ENCODE measurements at regions not wholly inside any gene's neighbourhood (a gene's known extent, or its start where the extent isn't known, plus 50 kb on each side); places are given as distances from the start of the nearest gene placed in this dataset.
A peak's percentile ranks its signal among the peaks of the same experiment; 100 is the strongest.

DNA sequence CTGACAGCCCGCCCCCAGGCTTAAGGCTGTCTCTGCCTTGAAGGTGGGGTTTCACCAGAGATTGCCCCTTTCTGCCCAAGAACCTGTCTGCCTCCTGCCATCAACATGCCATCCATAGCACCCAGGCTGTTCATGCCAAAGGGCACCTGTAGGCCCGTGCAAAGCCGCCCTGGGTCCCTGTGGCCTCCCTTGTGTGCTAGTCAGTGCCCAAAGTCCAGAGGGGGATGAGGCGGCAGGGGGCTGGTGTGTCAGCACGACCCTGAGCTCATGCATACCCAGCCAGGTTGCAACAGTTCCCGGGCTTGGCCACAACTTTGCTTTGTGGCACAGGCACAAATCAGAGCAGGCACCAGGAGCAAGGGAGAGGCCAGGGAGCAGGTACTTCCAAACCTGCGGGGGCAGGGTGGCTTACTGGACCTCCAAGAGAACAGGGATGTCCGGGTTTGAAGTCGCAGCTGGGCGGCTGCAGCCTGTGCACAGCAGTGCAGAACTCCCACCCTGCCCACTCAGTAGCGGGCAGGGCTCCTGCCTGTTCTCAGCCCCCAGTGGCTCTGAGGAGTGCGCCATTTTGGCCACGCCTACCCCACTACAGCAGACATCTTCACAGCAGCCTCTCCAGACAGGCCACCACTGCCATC is 671.1 kb upstream of the GRM3 start:
- ATAC-seq (no peak), DNase-seq (peak in 1 of 4 donors; percentile 61)
- Histone ChIP-seq H3K27me3 (no peaks in the 10 kb centered on the region), H3K27ac (no peak overlapping the region), H3K36me3 (no peaks in the 10 kb centered on the region), H3K4me3 (no peak overlapping the region), H3K9me3 (peaks cover 0 to 11% of the 10 kb centered on the region in 2 donors), H3K4me1 (no peaks in the 10 kb centered on the region)
- intact Hi-C loops (cut with DNase I), result no loop called here
- no peak for TF ChIP-seq CTCF (IDR thresholded peaks at IDR 0.05)

DNA sequence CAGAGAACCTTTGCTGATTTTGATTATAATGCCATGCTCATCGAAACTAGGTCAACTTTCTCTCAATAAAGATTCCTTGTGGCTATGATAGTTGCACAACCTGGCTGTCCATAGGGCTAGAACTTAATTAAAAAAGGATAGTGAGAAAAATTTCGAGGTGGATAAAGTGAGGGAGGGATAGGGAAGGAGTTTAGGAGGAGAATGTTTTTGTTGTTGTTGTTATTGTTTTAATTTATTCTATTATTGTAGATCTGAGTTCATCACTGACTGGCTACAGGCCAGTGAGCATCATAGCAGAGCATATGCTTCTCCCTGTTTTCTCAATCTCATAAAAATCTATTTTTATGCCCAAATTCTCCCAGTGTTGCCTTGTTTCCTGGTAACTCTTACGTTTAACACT is 688.7 kb upstream of the GRM3 start:
- Histone ChIP-seq H3K4me1 (no peaks in the 10 kb centered on the region), H3K9me3 (peaks cover 0 to 2% of the 10 kb centered on the region in 2 donors), H3K27ac (no peak overlapping the region), H3K4me3 (no peak overlapping the region), H3K27me3 (no peaks in the 10 kb centered on the region), H3K36me3 (no peaks in the 10 kb centered on the region)
- TF ChIP-seq CTCF (IDR thresholded peaks at IDR 0.05), result no peak
- DNase-seq, result no peak
- intact Hi-C loops (cut with DNase I), result no loop called here
- no peak for ATAC-seq

DNA sequence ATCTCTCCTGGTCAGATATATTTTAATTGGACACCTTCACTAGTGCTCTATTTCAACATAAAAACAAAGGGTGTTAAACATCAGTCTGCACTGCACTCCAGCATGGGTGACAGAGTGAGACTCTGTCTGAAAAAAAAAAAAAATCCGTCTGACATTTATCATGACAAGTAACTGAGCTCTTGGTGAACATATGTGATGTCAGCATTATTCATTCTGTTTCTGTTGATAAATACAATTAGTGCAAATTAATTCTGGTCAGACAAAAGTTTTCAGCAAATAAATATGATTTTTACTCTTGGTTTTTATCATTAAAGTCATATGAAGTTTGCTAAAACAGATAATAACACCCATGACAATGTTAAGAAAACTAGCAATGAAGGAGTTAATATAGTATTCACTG is 692.8 kb upstream of the GRM3 start:
- no peaks in the 10 kb centered on the region for H3K4me1 ChIP-seq
- H3K27me3 ChIP-seq, result no peaks in the 10 kb centered on the region
- intact Hi-C loops (cut with DNase I), result no loop called here
- H3K36me3 ChIP-seq, result no peaks in the 10 kb centered on the region
- no peak for ATAC-seq
- no peak overlapping the region for H3K27ac ChIP-seq
- DNase-seq, result no peak
- no peak overlapping the region for H3K4me3 ChIP-seq
- peaks cover 0 to 39% of the 10 kb centered on the region in 2 donors for H3K9me3 ChIP-seq
- TF ChIP-seq CTCF (IDR thresholded peaks at IDR 0.05), result no peak

GRCh38 chr7:85950418-85950817 is 693.3 kb upstream of the GRM3 start:
- H3K4me1 ChIP-seq, result no peaks in the 10 kb centered on the region
- H3K27me3 ChIP-seq, result no peaks in the 10 kb centered on the region
- H3K4me3 ChIP-seq, result no peak overlapping the region
- peaks cover 0 to 39% of the 10 kb centered on the region in 2 donors for H3K9me3 ChIP-seq
- no peaks in the 10 kb centered on the region for H3K36me3 ChIP-seq
- no peak for DNase-seq
- H3K27ac ChIP-seq, result no peak overlapping the region
- no peak for ATAC-seq
- intact Hi-C loops (cut with DNase I), result no loop called here
- no peak for TF ChIP-seq CTCF (IDR thresholded peaks at IDR 0.05)

DNA sequence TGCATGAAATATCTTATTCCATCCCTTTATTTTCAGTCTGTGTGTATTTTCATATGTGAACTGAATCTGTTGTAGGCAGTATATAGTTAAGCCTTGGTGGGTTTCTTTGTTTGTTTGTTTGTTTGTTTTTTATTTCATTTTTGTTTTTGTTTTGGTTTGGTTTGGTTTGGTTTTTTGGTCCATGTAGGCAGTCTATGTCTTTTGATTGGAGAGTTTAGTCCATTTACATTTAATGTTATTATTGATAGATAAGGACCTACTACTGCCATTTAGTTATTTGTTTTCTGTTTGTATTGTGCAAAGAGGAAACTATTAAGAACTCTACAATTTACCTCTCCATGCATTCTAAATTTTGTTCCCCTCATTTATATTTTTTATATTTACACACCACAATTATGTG is 695.9 kb upstream of the GRM3 start:
- no peak for ATAC-seq
- no peak overlapping the region for H3K27ac ChIP-seq
- H3K27me3 ChIP-seq, result no peaks in the 10 kb centered on the region
- H3K36me3 ChIP-seq, result no peaks in the 10 kb centered on the region
- intact Hi-C loops (cut with DNase I), result no loop called here
- H3K4me1 ChIP-seq, result no peaks in the 10 kb centered on the region
- TF ChIP-seq CTCF (IDR thresholded peaks at IDR 0.05), result no peak
- H3K4me3 ChIP-seq, result no peak overlapping the region
- DNase-seq, result no peak
- H3K9me3 ChIP-seq, result peaks cover 0 to 39% of the 10 kb centered on the region in 2 donors
